ENCODE measurements at regions not wholly inside any gene's neighbourhood (a gene's known extent, or its start where the extent isn't known, plus 50 kb on each side); places are given as distances from the start of the nearest gene placed in this dataset.

DNA sequence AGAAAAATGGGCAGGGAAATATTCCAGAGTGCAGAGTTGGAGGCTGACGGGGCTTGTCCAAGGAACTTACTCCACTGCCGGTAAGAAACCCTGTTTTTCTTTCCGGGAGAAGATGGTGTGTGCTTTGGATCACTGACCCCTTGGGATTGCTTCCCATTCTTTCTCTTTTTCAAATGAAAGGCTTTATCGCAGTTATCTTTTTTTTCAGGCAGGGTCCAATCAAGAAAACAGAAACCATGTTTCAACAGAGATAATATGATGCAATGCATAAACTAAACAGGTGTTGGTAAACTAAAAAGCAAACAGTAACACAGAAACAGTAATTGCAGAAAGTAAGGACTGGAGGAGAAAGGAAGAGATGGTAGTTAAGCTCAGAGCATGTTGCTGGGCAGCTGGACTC is 145.1 kb downstream of the LYPLAL1 start:
- ATAC-seq, result no peak
- ChIA-PET CTCF (no interaction called here), RAD21 (ENCODE audit: low non-redundant PET in 1 of 2, low total read pairs in 2 of 2, uncharacterized antibody in 2 of 2, unreplicated experiment in 2 of 2) (no interaction called here), POLR2A (no interaction called here)
- no peaks in the 10 kb centered on the region for H3K36me3 ChIP-seq (ENCODE audit: control insufficient read depth in 1 of 2, insufficient read depth in 2 of 2, low read length in 2 of 2)
- H3K4me2 ChIP-seq (ENCODE audit: low read length), result no peak overlapping the region
- no peak overlapping the region for H2AFZ ChIP-seq (ENCODE audit: low read depth, low read length, poor library complexity, severe bottlenecking)
- H3K9me2 ChIP-seq (ENCODE audit: insufficient read depth), result no peaks in the 10 kb centered on the region
- no peak overlapping the region for H3K4me3 ChIP-seq (replicated peaks in 1 of 2; ENCODE audit: low read depth in 1 of 2, low read length in 2 of 2)
- no peaks in the 10 kb centered on the region for H4K20me1 ChIP-seq (ENCODE audit: insufficient read depth)
- no peak for DNase-seq (ENCODE audit: low read depth, low spot score)
- no peaks in the 10 kb centered on the region for H3K27me3 ChIP-seq (ENCODE audit: insufficient read depth, low read length)
- no peak overlapping the region for H3K27ac ChIP-seq (ENCODE audit: low read depth, low read length)
- no peaks in the 10 kb centered on the region for H3K9me3 ChIP-seq (ENCODE audit: control insufficient read depth in 1 of 2, insufficient read depth in 1 of 2, low read depth in 1 of 2, low read length in 2 of 2)
- no peaks in the 10 kb centered on the region for H3K79me2 ChIP-seq (ENCODE audit: insufficient read depth, low read length)
- TF ChIP-seq ZFX (IDR thresholded peaks at IDR 0.05) (no peak), TCF7L2 (IDR thresholded peaks at IDR 0.05; ENCODE audit: borderline replicate concordance, extremely low read depth, insufficient read depth, insufficient read length) (no peak), SRF (IDR thresholded peaks at IDR 0.05; ENCODE audit: low read depth) (no peak), FOSL1 (IDR thresholded peaks at IDR 0.05; ENCODE audit: low read depth) (no peak), CBX3 (IDR thresholded peaks at IDR 0.05; ENCODE audit: low read depth) (no peak), EZH2 (IDR thresholded peaks at IDR 0.05) (no peak), EGR1 (IDR thresholded peaks at IDR 0.05; ENCODE audit: low read depth) (no peak), POLR2A (IDR thresholded peaks at IDR 0.05; ENCODE audit: borderline replicate concordance, extremely low read depth, insufficient read depth, insufficient read length) (no peak), ZNF274 (IDR thresholded peaks at IDR 0.05; ENCODE audit: low read depth, low read length) (no peak), ELF1 (IDR thresholded peaks at IDR 0.05; ENCODE audit: borderline replicate concordance, low read depth) (no peak), SP1 (IDR thresholded peaks at IDR 0.05; ENCODE audit: low read depth) (no peak), CEBPB (IDR thresholded peaks at IDR 0.05; ENCODE audit: low read depth) (no peak)
- TF ChIP-seq, protein P1, sequence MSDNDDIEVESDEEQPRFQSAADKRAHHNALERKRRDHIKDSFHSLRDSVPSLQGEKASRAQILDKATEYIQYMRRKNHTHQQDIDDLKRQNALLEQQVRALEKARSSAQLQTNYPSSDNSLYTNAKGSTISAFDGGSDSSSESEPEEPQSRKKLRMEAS (IDR thresholded peaks at IDR 0.05), result no peak
- TF ChIP-seq, protein P2, sequence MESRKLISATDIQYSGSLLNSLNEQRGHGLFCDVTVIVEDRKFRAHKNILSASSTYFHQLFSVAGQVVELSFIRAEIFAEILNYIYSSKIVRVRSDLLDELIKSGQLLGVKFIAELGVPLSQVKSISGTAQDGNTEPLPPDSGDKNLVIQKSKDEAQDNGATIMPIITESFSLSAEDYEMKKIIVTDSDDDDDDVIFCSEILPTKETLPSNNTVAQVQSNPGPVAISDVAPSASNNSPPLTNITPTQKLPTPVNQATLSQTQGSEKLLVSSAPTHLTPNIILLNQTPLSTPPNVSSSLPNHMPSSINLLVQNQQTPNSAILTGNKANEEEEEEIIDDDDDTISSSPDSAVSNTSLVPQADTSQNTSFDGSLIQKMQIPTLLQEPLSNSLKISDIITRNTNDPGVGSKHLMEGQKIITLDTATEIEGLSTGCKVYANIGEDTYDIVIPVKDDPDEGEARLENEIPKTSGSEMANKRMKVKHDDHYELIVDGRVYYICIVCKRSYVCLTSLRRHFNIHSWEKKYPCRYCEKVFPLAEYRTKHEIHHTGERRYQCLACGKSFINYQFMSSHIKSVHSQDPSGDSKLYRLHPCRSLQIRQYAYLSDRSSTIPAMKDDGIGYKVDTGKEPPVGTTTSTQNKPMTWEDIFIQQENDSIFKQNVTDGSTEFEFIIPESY (IDR thresholded peaks at IDR 0.05; ENCODE audit: extremely low read depth, insufficient replicate concordance, low read length), result no peak
- TF ChIP-seq, protein P3, sequence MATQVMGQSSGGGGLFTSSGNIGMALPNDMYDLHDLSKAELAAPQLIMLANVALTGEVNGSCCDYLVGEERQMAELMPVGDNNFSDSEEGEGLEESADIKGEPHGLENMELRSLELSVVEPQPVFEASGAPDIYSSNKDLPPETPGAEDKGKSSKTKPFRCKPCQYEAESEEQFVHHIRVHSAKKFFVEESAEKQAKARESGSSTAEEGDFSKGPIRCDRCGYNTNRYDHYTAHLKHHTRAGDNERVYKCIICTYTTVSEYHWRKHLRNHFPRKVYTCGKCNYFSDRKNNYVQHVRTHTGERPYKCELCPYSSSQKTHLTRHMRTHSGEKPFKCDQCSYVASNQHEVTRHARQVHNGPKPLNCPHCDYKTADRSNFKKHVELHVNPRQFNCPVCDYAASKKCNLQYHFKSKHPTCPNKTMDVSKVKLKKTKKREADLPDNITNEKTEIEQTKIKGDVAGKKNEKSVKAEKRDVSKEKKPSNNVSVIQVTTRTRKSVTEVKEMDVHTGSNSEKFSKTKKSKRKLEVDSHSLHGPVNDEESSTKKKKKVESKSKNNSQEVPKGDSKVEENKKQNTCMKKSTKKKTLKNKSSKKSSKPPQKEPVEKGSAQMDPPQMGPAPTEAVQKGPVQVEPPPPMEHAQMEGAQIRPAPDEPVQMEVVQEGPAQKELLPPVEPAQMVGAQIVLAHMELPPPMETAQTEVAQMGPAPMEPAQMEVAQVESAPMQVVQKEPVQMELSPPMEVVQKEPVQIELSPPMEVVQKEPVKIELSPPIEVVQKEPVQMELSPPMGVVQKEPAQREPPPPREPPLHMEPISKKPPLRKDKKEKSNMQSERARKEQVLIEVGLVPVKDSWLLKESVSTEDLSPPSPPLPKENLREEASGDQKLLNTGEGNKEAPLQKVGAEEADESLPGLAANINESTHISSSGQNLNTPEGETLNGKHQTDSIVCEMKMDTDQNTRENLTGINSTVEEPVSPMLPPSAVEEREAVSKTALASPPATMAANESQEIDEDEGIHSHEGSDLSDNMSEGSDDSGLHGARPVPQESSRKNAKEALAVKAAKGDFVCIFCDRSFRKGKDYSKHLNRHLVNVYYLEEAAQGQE (IDR thresholded peaks at IDR 0.05; ENCODE audit: low read depth), result no peak
- TF ChIP-seq, protein P4, sequence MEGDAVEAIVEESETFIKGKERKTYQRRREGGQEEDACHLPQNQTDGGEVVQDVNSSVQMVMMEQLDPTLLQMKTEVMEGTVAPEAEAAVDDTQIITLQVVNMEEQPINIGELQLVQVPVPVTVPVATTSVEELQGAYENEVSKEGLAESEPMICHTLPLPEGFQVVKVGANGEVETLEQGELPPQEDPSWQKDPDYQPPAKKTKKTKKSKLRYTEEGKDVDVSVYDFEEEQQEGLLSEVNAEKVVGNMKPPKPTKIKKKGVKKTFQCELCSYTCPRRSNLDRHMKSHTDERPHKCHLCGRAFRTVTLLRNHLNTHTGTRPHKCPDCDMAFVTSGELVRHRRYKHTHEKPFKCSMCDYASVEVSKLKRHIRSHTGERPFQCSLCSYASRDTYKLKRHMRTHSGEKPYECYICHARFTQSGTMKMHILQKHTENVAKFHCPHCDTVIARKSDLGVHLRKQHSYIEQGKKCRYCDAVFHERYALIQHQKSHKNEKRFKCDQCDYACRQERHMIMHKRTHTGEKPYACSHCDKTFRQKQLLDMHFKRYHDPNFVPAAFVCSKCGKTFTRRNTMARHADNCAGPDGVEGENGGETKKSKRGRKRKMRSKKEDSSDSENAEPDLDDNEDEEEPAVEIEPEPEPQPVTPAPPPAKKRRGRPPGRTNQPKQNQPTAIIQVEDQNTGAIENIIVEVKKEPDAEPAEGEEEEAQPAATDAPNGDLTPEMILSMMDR (IDR thresholded peaks at IDR 0.05 in 2 of 3, conservative IDR thresholded peaks at IDR 0.05 in 1 of 3; ENCODE audit: borderline replicate concordance in 1 of 3, insufficient read depth in 1 of 3, low read depth in 2 of 3, low read length in 2 of 3), result no peak
- TF ChIP-seq, protein P5, sequence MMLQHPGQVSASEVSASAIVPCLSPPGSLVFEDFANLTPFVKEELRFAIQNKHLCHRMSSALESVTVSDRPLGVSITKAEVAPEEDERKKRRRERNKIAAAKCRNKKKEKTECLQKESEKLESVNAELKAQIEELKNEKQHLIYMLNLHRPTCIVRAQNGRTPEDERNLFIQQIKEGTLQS (IDR thresholded peaks at IDR 0.05), result no peak
- intact Hi-C loops (cut with micrococcal nuclease), result no loop called here
- H3K9ac ChIP-seq (ENCODE audit: low read length), result no peak overlapping the region
- peaks cover 6 to 8% of the 10 kb centered on the region in 2 experiments; a peak in 3 of 4 replicates for H3K4me1 ChIP-seq (ENCODE audit: control insufficient read depth in 1 of 2, insufficient read depth in 2 of 2, low read length in 2 of 2)
- BruUV-seq (replicated peaks), result no TSS peak

All from HCT116 (cell line).